ENCODE measurements at regions not wholly inside any gene's neighbourhood (a gene's known extent, or its start where the extent isn't known, plus 50 kb on each side); places are given as distances from the start of the nearest gene placed in this dataset.

DNA sequence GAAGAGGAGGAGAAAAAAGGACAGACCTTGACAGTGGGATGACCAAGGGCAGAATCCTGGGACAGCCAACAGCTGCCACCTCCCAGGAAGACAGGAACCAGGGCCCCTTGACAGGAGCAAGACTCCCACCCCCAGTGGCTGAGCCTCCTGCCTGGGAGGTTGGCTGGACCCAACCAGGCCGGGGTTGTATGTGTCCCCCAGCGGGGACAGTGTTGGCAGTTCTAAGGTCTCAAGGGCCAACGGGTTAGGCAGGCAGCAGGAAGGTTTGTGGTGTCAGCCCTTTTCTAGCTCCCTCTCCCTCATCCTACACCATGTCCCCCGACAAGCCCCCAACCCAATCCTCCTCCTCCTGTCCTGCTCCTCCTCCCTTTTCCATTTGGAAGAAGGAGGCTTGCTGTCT is 126.2 kb downstream of the MRM1 start:
- TF ChIP-seq, protein P1, sequence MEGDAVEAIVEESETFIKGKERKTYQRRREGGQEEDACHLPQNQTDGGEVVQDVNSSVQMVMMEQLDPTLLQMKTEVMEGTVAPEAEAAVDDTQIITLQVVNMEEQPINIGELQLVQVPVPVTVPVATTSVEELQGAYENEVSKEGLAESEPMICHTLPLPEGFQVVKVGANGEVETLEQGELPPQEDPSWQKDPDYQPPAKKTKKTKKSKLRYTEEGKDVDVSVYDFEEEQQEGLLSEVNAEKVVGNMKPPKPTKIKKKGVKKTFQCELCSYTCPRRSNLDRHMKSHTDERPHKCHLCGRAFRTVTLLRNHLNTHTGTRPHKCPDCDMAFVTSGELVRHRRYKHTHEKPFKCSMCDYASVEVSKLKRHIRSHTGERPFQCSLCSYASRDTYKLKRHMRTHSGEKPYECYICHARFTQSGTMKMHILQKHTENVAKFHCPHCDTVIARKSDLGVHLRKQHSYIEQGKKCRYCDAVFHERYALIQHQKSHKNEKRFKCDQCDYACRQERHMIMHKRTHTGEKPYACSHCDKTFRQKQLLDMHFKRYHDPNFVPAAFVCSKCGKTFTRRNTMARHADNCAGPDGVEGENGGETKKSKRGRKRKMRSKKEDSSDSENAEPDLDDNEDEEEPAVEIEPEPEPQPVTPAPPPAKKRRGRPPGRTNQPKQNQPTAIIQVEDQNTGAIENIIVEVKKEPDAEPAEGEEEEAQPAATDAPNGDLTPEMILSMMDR (IDR thresholded peaks at IDR 0.05): no peak
- no peak overlapping the region for H3K27ac ChIP-seq
- H3K9me3 ChIP-seq: no peaks in the 10 kb centered on the region
- no peak overlapping the region for H3K4me3 ChIP-seq
- no peaks in the 10 kb centered on the region for H3K36me3 ChIP-seq
- H3K27me3 ChIP-seq: peaks cover 0 to 91% of the 10 kb centered on the region in 2 donors
- no peak for DNase-seq
- H3K4me1 ChIP-seq: peaks cover 0 to 11% (median 2%) of the 10 kb centered on the region in 4 donors
- intact Hi-C loops (cut with DNase I; ENCODE audit: low total_unique reads): no loop called here

DNA sequence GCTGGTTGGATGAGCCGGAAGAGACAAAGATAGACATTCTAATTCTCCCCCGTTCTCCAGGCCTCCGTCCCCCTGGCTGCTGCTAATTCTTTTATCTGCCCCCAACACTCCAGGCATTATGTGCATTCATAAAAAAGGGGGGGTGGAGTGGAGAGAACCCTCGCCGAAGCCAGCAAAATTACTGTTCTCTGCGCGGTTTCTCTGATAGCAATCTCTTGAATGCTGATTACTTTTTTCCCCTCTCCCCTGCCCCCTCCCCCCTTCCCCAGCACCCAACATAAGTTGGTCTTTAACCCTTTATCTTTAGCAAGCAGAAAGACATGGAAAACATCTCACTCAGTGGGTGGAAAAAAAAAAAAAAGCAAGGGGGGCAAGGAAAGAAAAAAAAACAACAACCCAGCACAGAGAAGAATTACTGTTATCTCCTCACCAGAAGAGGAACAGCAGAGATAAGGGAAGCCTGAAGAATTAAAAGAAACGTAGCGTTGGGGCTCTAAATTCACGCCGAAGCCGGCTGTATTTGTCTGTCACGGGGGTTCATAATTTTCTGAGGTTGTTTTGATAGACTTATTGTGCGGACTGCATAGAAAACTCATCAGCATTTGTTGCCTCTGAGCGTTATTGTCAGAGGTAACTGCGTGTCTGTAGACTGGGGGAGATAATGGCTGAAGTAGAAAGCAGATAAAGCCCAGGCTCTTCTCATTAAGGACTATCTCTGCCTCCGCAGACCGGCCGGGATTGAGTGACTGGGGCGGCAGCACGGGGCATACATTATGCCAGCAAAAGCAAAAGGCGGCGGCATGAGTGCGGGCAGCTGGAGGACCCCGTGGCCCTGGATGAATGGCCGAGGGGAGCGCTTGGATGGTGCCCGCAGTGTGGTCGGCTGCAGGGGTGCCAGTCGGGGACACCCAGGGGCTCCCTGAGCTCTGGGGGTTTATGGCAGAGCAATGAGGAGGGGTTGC is 126.9 kb downstream of the MRM1 start:
- Histone ChIP-seq H3K9me3 (no peaks in the 10 kb centered on the region), H3K36me3 (no peaks in the 10 kb centered on the region), H3K27me3 (peaks cover 0 to 89% of the 10 kb centered on the region in 2 donors), H3K27ac (no peak overlapping the region), H3K4me1 (peaks cover 0 to 8% (median 0%) of the 10 kb centered on the region in 4 donors), H3K4me3 (no peak overlapping the region)
- TF ChIP-seq, protein P1 (IDR thresholded peaks at IDR 0.05): no peak
- intact Hi-C loops (cut with DNase I; ENCODE audit: low total_unique reads): no loop called here
- DNase-seq: no peak

DNA sequence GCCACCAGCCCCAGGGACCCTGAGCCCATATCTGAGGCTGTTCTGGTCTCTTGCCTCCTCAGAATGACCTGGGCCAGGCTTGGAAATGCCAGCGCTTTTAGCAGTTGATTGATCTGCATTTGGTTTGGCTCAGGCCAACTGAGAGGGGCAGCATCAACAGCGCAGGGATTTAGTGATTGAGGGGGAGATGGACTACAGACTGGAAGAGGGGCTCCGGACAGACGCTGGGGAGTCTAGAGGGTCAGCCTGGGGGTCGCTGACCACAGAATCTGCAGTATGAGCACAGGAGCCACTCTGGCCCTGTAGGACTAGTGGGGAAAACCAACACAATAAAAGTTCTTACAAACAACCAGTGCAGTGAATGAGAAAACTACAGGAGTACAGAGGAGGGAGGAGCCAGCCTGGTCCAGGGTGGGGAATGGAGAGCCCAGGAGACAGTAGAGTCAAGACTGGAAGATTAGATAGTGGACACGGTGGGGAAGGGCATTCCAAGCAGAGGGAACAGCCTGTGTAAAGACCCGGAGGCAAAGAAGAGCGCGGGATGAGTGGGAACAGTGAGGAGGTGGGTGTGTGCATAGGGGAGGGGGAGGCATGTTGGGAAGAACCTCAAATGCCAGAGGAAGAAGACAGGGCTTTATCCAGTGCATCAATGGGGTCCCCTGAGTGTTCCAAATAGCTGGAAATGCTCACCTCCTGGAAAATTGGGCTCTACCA is 128.9 kb downstream of the MRM1 start:
- H3K4me1 ChIP-seq: peaks cover 0 to 8% (median 0%) of the 10 kb centered on the region in 4 donors
- intact Hi-C loops (cut with DNase I; ENCODE audit: low total_unique reads): no loop called here

DNA sequence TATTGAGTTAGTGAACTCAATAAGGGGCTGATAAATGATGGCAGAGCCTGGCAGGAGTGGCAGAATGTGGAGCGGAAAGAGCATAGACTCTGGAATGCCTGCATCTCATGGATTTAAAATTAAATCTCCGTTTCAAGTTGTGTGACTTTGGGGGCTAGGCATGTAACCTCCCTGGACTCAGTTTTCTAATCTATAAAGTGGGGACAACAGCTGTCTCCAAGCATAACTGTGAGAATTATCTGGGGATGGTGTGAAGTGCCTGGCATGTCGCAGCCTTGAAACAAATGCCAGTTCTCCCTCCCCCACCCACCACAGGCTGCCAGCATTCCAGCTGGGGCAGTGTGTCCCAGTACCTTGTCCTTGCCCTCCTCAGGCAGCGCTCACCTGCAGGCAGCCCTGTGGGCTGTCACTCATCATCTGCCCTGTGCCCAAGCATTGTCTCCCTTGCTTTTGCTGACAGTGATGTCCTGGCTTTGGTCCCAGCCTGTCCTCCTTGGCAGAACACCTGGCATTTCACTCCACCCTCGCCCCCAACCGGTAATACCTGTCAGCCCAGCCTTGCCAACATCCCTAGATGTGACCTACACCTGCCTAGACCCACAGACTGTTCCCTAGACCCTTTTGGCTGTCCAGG is 129.6 kb downstream of the MRM1 start:
- H3K4me3 ChIP-seq: no peak overlapping the region
- peaks cover 0 to 77% of the 10 kb centered on the region in 2 donors for H3K27me3 ChIP-seq
- H3K36me3 ChIP-seq: no peaks in the 10 kb centered on the region
- intact Hi-C loops (cut with DNase I; ENCODE audit: low total_unique reads): no loop called here
- no peaks in the 10 kb centered on the region for H3K9me3 ChIP-seq
- TF ChIP-seq, protein P1 (IDR thresholded peaks at IDR 0.05): no peak
- DNase-seq: no peak
- H3K4me1 ChIP-seq: peaks cover 0 to 8% (median 0%) of the 10 kb centered on the region in 4 donors
- H3K27ac ChIP-seq: no peak overlapping the region

More for the DNA sequence above, 128.9 kb downstream of the MRM1 start:
- Histone ChIP-seq H3K9me3 (no peaks in the 10 kb centered on the region), H3K4me3 (no peak overlapping the region), H3K36me3 (no peaks in the 10 kb centered on the region), H3K27ac (no peak overlapping the region), H3K27me3 (peaks cover 0 to 76% of the 10 kb centered on the region in 2 donors)
- DNase-seq: no peak
- TF ChIP-seq, protein P1 (IDR thresholded peaks at IDR 0.05): no peak

DNA sequence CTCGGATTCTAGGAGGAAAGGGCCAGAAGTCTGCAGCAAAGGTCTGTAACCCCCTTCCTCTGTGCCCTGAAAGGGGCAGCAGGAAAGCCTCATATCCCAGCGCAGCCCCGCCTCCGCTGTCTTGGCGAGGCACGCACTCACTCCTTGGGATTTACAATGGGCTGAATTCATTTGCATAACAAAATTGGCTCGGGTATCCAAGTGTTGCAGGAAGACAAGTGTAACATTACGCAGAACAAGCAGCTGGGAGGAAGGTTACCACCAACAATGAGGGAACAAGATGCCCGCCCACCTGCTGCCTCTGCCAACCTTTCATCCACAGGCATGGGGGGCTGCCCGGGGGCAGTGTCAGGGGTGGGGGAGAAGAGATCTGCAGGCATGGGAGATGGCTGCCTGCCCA is 130.4 kb downstream of the MRM1 start:
- Histone ChIP-seq H3K4me1 (peaks cover 0 to 8% (median 0%) of the 10 kb centered on the region in 4 donors), H3K27ac (no peak overlapping the region), H3K36me3 (no peaks in the 10 kb centered on the region), H3K4me3 (no peak overlapping the region), H3K9me3 (no peaks in the 10 kb centered on the region), H3K27me3 (peaks cover 0 to 73% of the 10 kb centered on the region in 2 donors)
- TF ChIP-seq, protein P1 (IDR thresholded peaks at IDR 0.05): no peak
- no peak for DNase-seq
- intact Hi-C loops (cut with DNase I; ENCODE audit: low total_unique reads): no loop called here
